GM11168 (cell line): ENCODE measurements at regions not wholly inside any gene's neighbourhood (a gene's known extent, or its start where the extent isn't known, plus 50 kb on each side); places are given as distances from the start of the nearest gene placed in this dataset.
"Not testable (repeated sequence)": the region's sequence is repeated elsewhere in the genome, so short reads cannot be mapped to it uniquely, and the experiment has no call there.

Experiments
- in situ Hi-C: fragments of 300-500 bp; cut with MboI; formaldehyde crosslinking; loops from one replicate; pipeline ENCODE4 v1.12.0; 2022; ENCODE audit warnings: low sequenced_read_pairs; ENCODE audit not compliant: unreplicated experiment

- in situ Hi-C loops: not testable (repeated sequence)
These were observed 497.3 kb upstream of the SPRED2 start for GRCh38 chr2:65929664-65930063.

GRCh38 chr2:65922794-65923193 lies 490.4 kb upstream of the SPRED2 start:
- in situ Hi-C loops: no loop called here

DNA sequence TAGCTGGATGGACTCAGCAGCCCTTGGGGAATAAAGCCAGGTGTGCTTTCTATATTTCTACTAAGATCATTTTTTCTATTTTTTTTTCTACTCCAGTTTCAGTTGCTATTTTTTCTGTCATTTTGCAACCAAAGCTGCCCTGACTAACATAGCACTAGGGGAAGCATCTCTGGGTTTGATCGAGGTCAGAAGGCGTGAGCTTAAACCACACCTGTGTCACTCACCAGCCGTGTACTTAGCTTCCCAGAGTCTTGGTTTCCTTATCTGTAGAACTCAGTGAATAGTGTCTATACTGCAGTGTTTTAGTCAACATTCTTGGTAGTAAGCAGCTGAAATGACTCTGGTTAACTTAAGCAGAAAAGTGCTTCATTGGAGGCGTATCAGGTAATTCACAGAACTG lies 489.6 kb upstream of the SPRED2 start:
- in situ Hi-C loops: no loop called here

DNA sequence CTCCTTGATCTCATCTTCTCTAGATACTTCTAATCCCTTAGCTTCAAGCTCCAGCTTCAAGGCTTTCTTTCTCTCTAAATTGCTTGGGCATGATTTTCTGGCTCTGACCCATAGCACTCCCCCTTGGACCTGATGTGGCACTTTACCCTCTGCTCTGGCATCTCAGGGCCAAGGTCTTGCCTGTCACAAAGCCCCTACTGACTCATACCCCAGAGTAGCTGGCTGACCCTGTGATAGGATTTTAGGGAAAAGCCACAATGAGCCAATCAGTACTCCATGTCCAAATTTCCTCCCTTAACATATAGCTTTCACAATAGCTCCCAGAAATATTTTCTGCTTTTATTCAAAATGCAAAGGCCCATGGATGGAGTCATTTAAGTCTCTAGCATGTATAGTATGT lies 488.7 kb upstream of the SPRED2 start:
- in situ Hi-C loops: no loop called here

GRCh38 chr2:65920659-65921058 lies 488.3 kb upstream of the SPRED2 start:
- in situ Hi-C loops: no loop called here

GRCh38 chr2:65919550-65920188 lies 487.3 kb upstream of the SPRED2 start:
- in situ Hi-C loops: no loop called here

DNA sequence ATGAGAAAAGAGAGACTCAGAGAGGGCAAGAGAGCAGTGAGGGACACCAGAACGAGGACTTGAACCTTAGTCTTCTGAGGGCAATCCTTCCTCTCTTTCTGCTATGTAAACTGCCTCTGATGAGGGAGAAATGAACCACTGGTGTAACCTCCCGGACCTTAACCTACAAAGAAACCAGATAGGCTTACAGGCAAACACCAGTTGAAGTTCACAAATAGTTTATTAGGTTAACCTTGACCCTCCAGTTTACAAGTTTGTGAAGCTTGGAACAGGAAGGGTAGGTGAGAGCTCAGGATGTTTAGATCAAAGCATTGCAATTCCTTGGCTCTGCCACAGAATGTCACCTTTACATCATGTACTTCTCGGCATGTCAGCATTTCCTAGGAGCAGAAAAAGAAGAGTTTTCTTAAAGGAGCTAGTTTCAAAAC lies 486.4 kb upstream of the SPRED2 start:
- in situ Hi-C loops: no loop called here

GRCh38 chr2:65917986-65918385 lies 485.6 kb upstream of the SPRED2 start:
- in situ Hi-C loops: no loop called here

- in situ Hi-C loops: no loop called here
These were observed 484.4 kb upstream of the SPRED2 start for GRCh38 chr2:65916785-65917295.

GRCh38 chr2:65916177-65916576 lies 483.8 kb upstream of the SPRED2 start:
- in situ Hi-C loops: no loop called here

DNA sequence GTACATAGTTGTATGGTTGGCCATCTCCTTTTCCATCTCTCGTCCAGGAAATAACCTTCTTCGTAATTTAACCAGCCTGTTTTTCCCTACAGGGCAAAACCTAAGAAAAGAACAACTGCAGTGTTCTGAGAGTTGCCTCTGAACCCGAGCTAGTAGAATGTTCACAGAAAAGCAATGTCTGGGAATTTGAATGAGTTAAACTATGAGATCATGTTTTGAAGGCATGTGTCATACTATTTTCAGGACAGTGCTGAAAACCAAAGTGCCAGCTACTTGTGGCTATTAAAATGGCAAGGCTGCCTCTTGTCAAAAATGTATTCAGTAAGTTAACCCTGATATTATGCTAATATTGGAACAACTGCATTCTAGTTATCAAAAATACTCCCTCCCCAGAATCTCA lies 482.9 kb upstream of the SPRED2 start:
- in situ Hi-C loops: no loop called here

DNA sequence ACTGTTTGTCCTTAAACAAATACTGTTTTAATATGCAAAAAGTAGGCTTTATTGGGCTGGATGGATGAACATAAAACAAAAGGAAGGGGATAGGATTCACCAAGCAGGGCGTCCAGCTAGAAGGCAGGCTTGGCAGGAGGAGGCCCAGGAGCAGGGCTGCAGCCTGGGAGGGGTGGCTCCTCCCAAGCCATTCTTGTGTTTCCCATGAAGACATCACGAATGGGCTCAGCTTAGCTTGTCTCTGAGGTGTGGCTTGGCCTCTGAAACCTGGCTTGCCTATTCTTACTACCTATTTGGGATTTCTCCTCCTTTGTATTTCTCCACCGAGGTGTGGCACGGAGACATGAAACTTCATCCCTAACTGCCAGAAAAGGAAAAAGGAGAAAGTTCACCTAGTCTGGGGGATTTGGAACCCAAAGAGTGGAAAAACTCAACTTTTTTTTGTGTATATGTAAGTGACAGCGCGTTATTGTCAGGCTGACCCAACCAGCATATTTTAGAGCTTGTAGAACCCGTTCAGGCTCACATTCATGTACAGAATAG lies 481.9 kb upstream of the SPRED2 start:
- in situ Hi-C loops: no loop called here

DNA sequence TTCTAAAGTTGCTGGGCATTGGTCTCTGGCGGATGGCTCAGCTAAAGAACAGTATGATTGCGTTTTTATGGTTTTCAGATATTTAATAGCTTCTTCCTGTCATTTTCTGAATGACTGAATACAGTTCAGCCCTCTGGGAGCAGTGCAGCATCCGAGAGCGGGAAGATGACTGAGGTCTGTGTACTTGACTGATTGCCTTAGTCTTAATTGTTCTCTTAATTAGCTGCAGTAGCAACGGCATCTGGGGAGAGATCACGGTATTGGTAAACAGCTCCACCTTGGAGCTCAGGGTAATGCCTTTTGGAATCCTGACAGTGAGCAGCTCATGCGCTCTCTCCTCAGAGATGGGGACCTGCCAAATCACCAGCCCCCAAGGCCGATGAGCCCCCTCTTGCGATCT lies 481.4 kb upstream of the SPRED2 start:
- in situ Hi-C loops: no loop called here

DNA sequence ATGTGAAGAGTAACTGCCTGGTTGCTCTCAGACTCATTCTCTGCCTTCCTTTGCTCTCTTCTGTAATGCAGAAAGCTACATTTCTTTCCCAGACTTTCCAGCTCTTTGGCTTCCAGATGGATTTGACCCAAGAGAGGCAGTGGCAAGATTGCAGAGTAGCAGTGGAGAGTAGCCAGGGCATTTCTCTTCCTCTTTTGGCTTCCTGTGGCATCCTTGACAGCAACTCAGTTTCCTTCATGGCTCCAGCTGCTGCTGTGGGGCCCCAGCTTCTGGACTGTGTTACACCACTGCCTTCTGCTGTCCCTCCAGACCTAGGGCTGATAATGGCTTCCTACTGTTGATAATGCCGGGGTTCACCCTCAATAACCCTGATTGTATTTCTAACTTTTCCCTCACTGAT lies 469.4 kb upstream of the SPRED2 start:
- in situ Hi-C loops: no loop called here

DNA sequence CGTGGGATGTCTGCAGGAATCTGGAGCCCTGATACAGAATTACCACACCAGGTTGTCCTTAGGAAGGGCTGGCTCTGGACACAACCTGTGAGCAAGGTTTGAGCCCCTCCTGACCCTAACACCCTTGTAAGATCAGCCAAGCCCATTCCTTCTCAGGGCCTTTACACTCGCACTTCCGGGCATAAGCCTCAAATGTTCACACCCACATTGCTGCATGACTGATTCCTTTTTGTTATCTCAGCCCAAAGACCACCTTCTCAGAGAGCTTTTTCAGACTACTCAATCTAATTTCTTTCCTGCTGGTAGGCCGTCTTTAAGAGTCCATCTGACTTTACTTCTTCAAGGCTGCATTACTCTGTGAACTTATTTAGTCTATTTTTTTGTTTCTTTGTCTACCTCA lies 464.0 kb upstream of the SPRED2 start:
- in situ Hi-C loops: no loop called here

GRCh38 chr2:65890131-65890530 lies 457.7 kb upstream of the SPRED2 start:
- in situ Hi-C loops: not testable (repeated sequence)

- in situ Hi-C loops: no loop called here
These were observed 452.9 kb upstream of the SPRED2 start for GRCh38 chr2:65885266-65885665.

GRCh38 chr2:65881592-65881991 lies 449.2 kb upstream of the SPRED2 start:
- in situ Hi-C loops: no loop called here

- in situ Hi-C loops: no loop called here
These were observed 448.0 kb upstream of the SPRED2 start for GRCh38 chr2:65880436-65880835.

DNA sequence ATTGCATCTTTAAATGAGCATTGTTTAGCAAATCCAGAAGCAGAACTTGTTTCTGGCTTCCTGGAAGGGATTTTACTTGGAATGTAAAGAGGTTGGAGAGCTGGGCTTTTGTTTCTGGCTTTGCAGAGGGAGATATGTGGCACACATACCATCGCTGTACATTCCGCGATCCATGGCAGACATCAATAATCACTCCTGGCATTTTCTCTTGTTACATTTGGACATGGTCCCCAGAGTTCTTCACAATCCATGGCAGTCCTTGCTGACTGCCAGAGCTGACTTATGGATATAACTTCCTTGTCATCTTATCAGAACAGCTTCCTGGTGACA lies 445.6 kb upstream of the SPRED2 start:
- in situ Hi-C loops: no loop called here

DNA sequence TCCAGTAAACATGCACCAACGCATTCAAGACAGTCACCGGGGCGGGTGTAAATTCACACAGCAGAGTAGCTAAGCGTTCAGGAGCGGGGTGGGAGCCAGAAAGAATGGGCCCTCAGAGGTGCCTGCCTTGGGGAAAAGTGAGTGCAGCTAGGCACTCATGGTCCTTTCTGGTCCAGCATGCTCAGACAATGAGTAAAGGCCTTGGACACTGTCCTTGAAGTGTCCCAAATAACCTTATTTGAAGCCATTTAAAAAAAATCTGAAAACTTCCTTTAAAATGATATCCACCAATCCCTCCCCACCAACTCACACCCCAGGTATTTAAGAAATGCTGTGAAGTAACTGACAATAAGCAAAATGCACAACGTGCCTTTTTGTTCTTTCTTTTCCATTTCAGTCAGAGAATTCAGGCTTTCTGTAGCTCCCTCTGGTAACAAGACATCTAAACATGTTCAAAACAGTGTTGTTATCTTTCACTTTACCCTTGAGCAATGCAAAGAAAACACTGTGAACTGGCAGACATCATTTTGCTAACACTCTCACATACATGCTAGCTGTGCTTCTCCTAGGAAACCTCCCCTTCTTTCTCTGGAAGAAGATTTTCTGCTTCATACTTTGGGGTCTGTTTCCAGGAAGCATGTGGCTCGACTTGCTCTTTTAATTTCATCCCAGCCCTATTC lies 445.1 kb upstream of the SPRED2 start:
- in situ Hi-C loops: no loop called here

DNA sequence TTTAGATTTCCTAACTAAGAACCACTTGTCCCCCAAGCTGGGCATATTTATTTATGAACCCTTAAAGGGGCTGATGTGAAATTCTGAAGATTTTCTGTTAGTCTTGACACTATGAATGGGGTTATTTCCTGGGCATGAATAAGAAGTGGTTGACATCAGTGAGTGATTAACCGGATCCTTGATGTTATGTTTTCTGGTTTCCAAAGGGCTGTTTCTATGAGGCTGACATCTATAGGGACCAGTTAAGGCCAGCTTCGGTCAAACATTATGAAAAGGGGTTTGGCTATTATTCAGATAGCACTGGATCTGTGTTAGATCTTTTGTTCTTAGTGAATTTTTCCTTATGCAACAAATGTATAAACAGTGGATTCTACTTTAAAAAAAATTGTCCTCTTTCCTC lies 443.7 kb upstream of the SPRED2 start:
- in situ Hi-C loops: no loop called here
